ENCODE measurements at regions not wholly inside any gene's neighbourhood (a gene's known extent, or its start where the extent isn't known, plus 50 kb on each side); places are given as distances from the start of the nearest gene placed in this dataset.
"Not testable (repeated sequence)": the region's sequence is repeated elsewhere in the genome, so short reads cannot be mapped to it uniquely, and the experiment has no call there.

DNA sequence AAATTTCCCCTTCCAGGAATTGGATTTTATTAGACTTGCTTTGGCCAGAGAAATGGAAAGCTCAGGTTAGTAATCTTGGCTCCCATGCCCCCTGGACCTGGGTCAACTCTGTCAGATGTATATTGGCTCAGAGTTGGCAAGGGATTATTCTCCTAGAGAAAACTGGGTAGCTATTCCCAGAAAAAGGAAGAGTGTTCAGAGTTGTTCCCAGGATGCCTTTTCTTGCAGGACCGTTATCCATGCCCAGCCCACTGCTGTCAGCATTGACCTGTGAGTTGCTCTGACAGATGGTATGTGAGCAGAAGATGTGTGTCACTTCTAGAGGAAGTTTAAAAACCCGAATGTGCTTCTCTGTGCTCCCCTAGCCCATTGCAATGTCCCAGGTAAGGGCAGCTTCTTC is 509.9 kb upstream of the ZFP42 start:
- Mint-ChIP-seq H3K36me3 (ENCODE audit: insufficient read depth) (no peaks in the 10 kb centered on the region), H3K4me1 (ENCODE audit: low read depth) (no peaks in the 10 kb centered on the region), H3K27me3 (ENCODE audit: low read depth) (no peaks in the 10 kb centered on the region), H3K9me3 (peaks cover 8% of the 10 kb centered on the region), H3K4me3 (no peak overlapping the region)
- ATAC-seq (no peak), DNase-seq (no peak)

DNA sequence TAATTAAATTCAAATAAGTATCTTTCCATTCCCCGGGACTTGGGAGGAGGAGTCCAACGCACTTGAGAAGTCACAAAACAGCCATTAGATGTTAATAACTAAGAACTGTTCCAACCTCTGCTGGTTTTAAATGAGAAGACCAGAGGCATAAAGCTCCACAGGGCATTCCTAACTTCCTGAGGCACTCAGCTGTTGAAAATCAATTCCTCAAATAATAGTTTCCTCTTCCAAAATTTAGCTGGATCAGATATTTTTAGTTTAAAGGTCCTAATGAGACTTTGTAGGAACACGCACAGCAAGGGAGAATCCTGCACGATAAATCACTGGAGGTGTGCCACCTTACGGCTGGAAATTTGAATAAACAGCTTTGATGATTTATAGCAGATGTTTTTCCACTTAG is 504.3 kb upstream of the ZFP42 start:
- ATAC-seq (no peak), DNase-seq (no peak)
- H3K36me3 Mint-ChIP-seq (ENCODE audit: insufficient read depth) = no peaks in the 10 kb centered on the region
- no peak overlapping the region for H3K4me3 Mint-ChIP-seq
- no peaks in the 10 kb centered on the region for H3K4me1 Mint-ChIP-seq (ENCODE audit: low read depth)
- H3K27me3 Mint-ChIP-seq (ENCODE audit: low read depth) = no peaks in the 10 kb centered on the region
- peaks cover 9% of the 10 kb centered on the region for H3K9me3 Mint-ChIP-seq

DNA sequence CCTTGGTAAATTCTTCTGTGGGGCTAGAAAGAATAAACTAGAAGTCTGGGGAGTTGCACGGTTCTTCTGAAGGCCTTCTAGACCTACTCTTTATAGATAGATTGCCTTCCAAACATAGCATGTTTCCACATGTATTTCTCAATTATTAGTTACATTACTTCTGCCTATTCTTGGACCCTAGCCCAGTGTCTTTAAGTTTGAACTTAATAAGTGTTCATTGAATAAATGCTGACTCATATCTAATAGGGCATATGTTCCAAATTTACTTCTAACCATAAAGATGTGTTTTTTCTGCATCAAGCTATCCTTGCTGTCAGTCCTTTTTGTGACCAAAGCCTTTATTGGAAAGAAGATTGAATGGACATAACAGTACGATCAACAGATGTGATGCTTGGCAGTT is 503.6 kb upstream of the ZFP42 start:
- H3K9me3 Mint-ChIP-seq = peaks cover 14% of the 10 kb centered on the region
- no peak for DNase-seq
- H3K4me1 Mint-ChIP-seq (ENCODE audit: low read depth) = no peaks in the 10 kb centered on the region
- no peak overlapping the region for H3K4me3 Mint-ChIP-seq
- H3K27me3 Mint-ChIP-seq (ENCODE audit: low read depth) = no peaks in the 10 kb centered on the region
- no peaks in the 10 kb centered on the region for H3K36me3 Mint-ChIP-seq (ENCODE audit: insufficient read depth)
- no peak for ATAC-seq

DNA sequence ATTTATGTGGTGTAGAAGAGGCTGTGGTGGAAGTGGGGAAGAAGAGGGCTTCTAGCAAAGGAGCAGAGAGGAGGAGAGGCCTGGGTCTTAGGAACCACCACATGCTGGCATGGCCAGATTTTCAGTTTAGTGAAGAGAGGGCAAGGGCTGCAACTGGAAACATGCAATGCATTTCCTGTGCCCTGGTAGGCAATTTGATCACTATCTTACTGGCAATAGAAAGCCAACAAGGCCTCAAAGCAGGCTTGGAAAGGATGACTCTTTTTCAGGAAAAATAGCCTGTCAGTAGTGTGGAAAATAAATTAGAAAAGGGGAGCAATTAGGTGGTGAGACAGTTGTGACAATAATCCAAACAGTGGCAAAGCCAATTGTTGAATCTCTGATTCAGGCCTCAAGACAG is 501.9 kb upstream of the ZFP42 start:
- H3K27me3 Mint-ChIP-seq (ENCODE audit: low read depth) = no peaks in the 10 kb centered on the region
- ATAC-seq (no peak), DNase-seq (no peak)
- H3K4me3 Mint-ChIP-seq = no peak overlapping the region
- no peaks in the 10 kb centered on the region for H3K4me1 Mint-ChIP-seq (ENCODE audit: low read depth)
- H3K9me3 Mint-ChIP-seq = peaks cover 12% of the 10 kb centered on the region
- no peaks in the 10 kb centered on the region for H3K36me3 Mint-ChIP-seq (ENCODE audit: insufficient read depth)

GRCh38 chr4:187499956-187500355 is 495.6 kb upstream of the ZFP42 start:
- ATAC-seq (no peak), DNase-seq (no peak)
- Mint-ChIP-seq H3K4me1 (ENCODE audit: low read depth) (no peaks in the 10 kb centered on the region), H3K4me3 (no peak overlapping the region), H3K9me3 (peaks cover 12% of the 10 kb centered on the region), H3K36me3 (ENCODE audit: insufficient read depth) (no peaks in the 10 kb centered on the region), H3K27me3 (ENCODE audit: low read depth) (no peaks in the 10 kb centered on the region)

GRCh38 chr4:187500796-187501195 is 494.8 kb upstream of the ZFP42 start:
- Mint-ChIP-seq H3K4me1 (ENCODE audit: low read depth) (no peaks in the 10 kb centered on the region), H3K4me3 (no peak overlapping the region), H3K36me3 (ENCODE audit: insufficient read depth) (no peaks in the 10 kb centered on the region), H3K9me3 (peaks cover 12% of the 10 kb centered on the region), H3K27me3 (ENCODE audit: low read depth) (no peaks in the 10 kb centered on the region)
- DNase-seq = no peak
- ATAC-seq = no peak

GRCh38 chr4:187501731-187502130 is 493.8 kb upstream of the ZFP42 start:
- H3K36me3 Mint-ChIP-seq (ENCODE audit: insufficient read depth) = no peaks in the 10 kb centered on the region
- no peaks in the 10 kb centered on the region for H3K27me3 Mint-ChIP-seq (ENCODE audit: low read depth)
- peaks cover 9% of the 10 kb centered on the region for H3K9me3 Mint-ChIP-seq
- no peak for ATAC-seq
- H3K4me1 Mint-ChIP-seq (ENCODE audit: low read depth) = no peaks in the 10 kb centered on the region
- no peak overlapping the region for H3K4me3 Mint-ChIP-seq
- no peak for DNase-seq

- H3K9me3 Mint-ChIP-seq = peaks cover 11% of the 10 kb centered on the region
- H3K27me3 Mint-ChIP-seq (ENCODE audit: low read depth) = no peaks in the 10 kb centered on the region
- no peaks in the 10 kb centered on the region for H3K4me1 Mint-ChIP-seq (ENCODE audit: low read depth)
- peak in 1 of 2 donors; percentile 35 for ATAC-seq
- no peak for DNase-seq
- peak overlapping the region; percentile 60 for H3K4me3 Mint-ChIP-seq
- H3K36me3 Mint-ChIP-seq (ENCODE audit: insufficient read depth) = no peaks in the 10 kb centered on the region
Measured at GRCh38 chr4:187504974-187505797, 490.4 kb upstream of the ZFP42 start.

DNA sequence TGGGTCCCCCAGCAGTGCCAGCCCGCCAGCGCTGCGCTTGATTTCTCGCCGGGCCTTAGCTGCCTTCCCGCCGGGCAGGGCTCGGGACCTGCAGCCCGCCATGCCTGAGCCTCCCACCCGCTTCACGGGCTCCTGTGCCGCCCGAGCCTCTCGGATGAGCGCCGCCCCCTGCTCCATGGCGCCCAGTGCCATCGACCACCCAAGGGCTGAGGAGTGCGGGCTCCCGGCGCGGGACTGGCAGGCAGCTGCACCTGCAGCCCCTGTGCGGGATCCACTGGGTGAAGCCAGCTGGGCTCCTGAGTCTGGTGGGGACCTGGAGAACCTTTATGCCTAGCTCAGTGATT is 489.8 kb upstream of the ZFP42 start:
- peaks cover 11% of the 10 kb centered on the region for H3K9me3 Mint-ChIP-seq
- not testable (repeated sequence) for H3K36me3 Mint-ChIP-seq (ENCODE audit: insufficient read depth); H3K4me1 Mint-ChIP-seq (ENCODE audit: low read depth); ATAC-seq; H3K4me3 Mint-ChIP-seq; DNase-seq; H3K27me3 Mint-ChIP-seq (ENCODE audit: low read depth)

- Mint-ChIP-seq H3K36me3 (ENCODE audit: insufficient read depth) (no peaks in the 10 kb centered on the region), H3K27me3 (ENCODE audit: low read depth) (no peaks in the 10 kb centered on the region), H3K4me1 (ENCODE audit: low read depth) (no peaks in the 10 kb centered on the region)
Measured at GRCh38 chr4:187516224-187516623, 479.3 kb upstream of the ZFP42 start.

DNA sequence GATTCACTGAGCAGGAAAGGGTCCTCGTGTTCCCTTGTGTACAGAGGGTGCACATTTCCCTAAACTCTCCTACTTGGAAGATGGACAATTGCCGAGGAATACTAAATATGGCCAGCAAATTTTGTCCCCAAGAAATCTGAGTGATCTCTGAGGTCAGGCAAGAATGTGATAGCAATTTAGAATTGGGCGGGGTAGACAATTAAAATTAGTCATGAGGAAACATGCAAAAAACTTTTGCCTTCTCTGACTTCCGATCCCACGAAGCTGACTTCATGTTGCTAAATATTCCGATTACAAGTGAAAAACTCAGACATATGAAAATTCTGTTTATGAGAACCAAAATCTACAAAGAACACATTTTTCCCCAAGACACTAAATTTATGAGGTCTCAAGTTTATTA is 453.9 kb upstream of the ZFP42 start:
- DNase-seq (no peak), ATAC-seq (no peak)
- Mint-ChIP-seq H3K36me3 (ENCODE audit: insufficient read depth) (no peaks in the 10 kb centered on the region), H3K4me3 (no peak overlapping the region), H3K4me1 (ENCODE audit: low read depth) (no peaks in the 10 kb centered on the region), H3K9me3 (peaks cover 21% of the 10 kb centered on the region), H3K27me3 (ENCODE audit: low read depth) (no peaks in the 10 kb centered on the region)

More at GRCh38 chr4:187516224-187516623, 479.3 kb upstream of the ZFP42 start:
- ATAC-seq (no peak), DNase-seq (no peak)
- Mint-ChIP-seq H3K9me3 (peaks cover 10% of the 10 kb centered on the region), H3K4me3 (no peak overlapping the region)

GRCh38 chr4:187544461-187545053 is 451.0 kb upstream of the ZFP42 start:
- ATAC-seq (no peak), DNase-seq (no peak)
- Mint-ChIP-seq H3K9me3 (peaks cover 23% of the 10 kb centered on the region), H3K36me3 (ENCODE audit: insufficient read depth) (no peaks in the 10 kb centered on the region), H3K4me1 (ENCODE audit: low read depth) (no peaks in the 10 kb centered on the region), H3K27me3 (ENCODE audit: low read depth) (no peaks in the 10 kb centered on the region), H3K4me3 (no peak overlapping the region)

- no peaks in the 10 kb centered on the region for H3K4me1 Mint-ChIP-seq (ENCODE audit: low read depth)
- peaks cover 11% of the 10 kb centered on the region for H3K9me3 Mint-ChIP-seq
- no peak for ATAC-seq
- no peak for DNase-seq
- H3K27me3 Mint-ChIP-seq (ENCODE audit: low read depth) = no peaks in the 10 kb centered on the region
- no peak overlapping the region for H3K4me3 Mint-ChIP-seq
- H3K36me3 Mint-ChIP-seq (ENCODE audit: insufficient read depth) = no peaks in the 10 kb centered on the region
Measured at GRCh38 chr4:187547316-187547715, 448.3 kb upstream of the ZFP42 start.

GRCh38 chr4:187550256-187550950 is 445.2 kb upstream of the ZFP42 start:
- Mint-ChIP-seq H3K9me3 (peaks cover 6% of the 10 kb centered on the region), H3K36me3 (ENCODE audit: insufficient read depth) (no peaks in the 10 kb centered on the region), H3K4me3 (no peak overlapping the region), H3K27me3 (ENCODE audit: low read depth) (no peaks in the 10 kb centered on the region), H3K4me1 (ENCODE audit: low read depth) (no peaks in the 10 kb centered on the region)
- DNase-seq = no peak
- ATAC-seq = no peak

DNA sequence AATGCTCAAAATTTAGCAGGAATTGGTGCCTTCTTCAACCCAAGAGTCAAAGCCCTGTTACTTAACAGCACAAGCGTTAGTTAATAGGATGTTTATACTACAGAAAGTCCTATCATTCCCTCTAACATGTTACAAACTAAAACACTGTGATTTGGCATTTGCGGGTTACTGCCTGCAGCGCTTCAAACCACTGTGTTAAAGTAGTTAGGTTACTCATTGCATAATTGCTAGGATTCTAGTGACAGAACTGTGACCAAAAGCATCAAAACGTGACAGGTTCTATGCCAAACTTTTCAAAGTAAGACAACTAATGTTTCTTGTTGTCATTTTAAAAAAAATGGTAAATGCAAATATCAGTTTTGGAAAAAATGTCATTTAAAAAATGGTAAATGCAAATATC is 442.8 kb upstream of the ZFP42 start:
- ATAC-seq (no peak), DNase-seq (no peak)
- Mint-ChIP-seq H3K27me3 (ENCODE audit: low read depth) (no peaks in the 10 kb centered on the region), H3K4me3 (no peak overlapping the region), H3K36me3 (ENCODE audit: insufficient read depth) (no peaks in the 10 kb centered on the region), H3K9me3 (peaks cover 11% of the 10 kb centered on the region), H3K4me1 (ENCODE audit: low read depth) (no peaks in the 10 kb centered on the region)
